GM21447 (cell line): ENCODE measurements at regions not wholly inside any gene's neighbourhood (a gene's known extent, or its start where the extent isn't known, plus 50 kb on each side); places are given as distances from the start of the nearest gene placed in this dataset.

ENCODE experiments used
- ATAC-seq: cut with Tn5 transposase; IDR thresholded peaks from one replicate; pipeline ENCODE4 v1.9.1; 2021; ENCODE audit not compliant: unreplicated experiment

DNA sequence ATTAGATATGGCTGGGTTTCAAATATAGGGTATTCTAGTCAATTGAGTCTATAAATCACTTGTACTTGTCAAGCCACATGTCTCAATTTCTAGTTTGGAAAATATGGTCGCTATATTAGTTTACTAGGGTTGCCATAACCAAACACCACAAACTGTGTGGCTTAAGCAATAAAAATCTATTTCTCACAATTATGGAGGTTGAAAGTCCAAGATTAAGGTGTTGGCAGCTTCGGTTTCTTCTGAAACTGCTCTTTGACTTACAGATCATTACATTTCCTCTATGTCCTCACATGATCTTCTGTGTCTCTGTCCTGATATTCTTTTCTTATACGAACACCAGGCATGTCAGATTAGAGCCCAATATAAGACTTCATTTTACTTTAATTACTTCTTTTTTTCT lies 55.8 kb upstream of the BASP1 start:
- ATAC-seq = no peak

GRCh38 chr5:17163221-17163620 lies 54.2 kb upstream of the BASP1 start:
- no peak for ATAC-seq

- no peak for ATAC-seq
These were observed 50.1 kb upstream of the BASP1 start for GRCh38 chr5:17167171-17167891.
